ENCODE measurements at regions not wholly inside any gene's neighbourhood (a gene's known extent, or its start where the extent isn't known, plus 50 kb on each side); places are given as distances from the start of the nearest gene placed in this dataset.

DNA sequence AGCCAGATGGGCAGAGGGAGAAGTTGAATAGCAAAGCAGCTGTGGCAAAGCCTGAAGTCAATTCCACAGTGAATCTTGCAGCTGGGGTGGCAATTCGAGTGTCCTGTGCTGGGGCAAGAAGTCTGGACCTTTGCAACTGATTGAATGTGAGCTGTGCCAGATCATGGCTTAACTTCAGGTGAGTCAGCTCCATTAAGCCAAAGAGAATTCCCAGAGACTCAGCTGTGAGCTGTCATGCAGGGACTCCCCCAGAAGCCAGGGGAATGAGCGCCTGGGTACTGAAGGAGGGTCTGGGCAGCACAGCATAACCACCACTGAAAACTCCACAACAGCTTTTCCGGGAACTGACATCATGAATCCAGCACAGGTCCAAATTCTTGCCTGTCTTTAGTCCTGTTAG, 153.5 kb upstream of the TRPC7 start:
- CTCF ChIA-PET: no interaction called here
- TF ChIP-seq NFRKB (IDR thresholded peaks at IDR 0.05) (no peak), HDGF (IDR thresholded peaks at IDR 0.05; ENCODE audit: borderline replicate concordance) (no peak), LEF1 (IDR thresholded peaks at IDR 0.05; ENCODE audit: borderline replicate concordance) (no peak), BHLHE40 (IDR thresholded peaks at IDR 0.05; ENCODE audit: borderline replicate concordance) (no peak), ARNT (IDR thresholded peaks at IDR 0.05) (no peak), SP1 (IDR thresholded peaks at IDR 0.05) (no peak), SUZ12 (IDR thresholded peaks at IDR 0.05) (no peak), ZNF384 (IDR thresholded peaks at IDR 0.05) (no peak), FOXA1 (IDR thresholded peaks at IDR 0.05) (no peak), L3MBTL2 (conservative IDR thresholded peaks at IDR 0.05) (no peak)
- TF ChIP-seq, protein P1, sequence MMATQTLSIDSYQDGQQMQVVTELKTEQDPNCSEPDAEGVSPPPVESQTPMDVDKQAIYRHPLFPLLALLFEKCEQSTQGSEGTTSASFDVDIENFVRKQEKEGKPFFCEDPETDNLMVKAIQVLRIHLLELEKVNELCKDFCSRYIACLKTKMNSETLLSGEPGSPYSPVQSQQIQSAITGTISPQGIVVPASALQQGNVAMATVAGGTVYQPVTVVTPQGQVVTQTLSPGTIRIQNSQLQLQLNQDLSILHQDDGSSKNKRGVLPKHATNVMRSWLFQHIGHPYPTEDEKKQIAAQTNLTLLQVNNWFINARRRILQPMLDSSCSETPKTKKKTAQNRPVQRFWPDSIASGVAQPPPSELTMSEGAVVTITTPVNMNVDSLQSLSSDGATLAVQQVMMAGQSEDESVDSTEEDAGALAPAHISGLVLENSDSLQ (IDR thresholded peaks at IDR 0.05): no peak
- POLR2A ChIA-PET: no interaction called here
- DNase-seq (ENCODE audit: extremely low spot score): no peak

- TF ChIP-seq NFRKB (IDR thresholded peaks at IDR 0.05): no peak
- no peak for TF ChIP-seq SUZ12 (IDR thresholded peaks at IDR 0.05)
- no peak for TF ChIP-seq ELF4 (IDR thresholded peaks at IDR 0.05)
- TF ChIP-seq FOXK2 (IDR thresholded peaks at IDR 0.05): no peak
- no peak for TF ChIP-seq TARDBP (IDR thresholded peaks at IDR 0.05)
- TF ChIP-seq L3MBTL2 (conservative IDR thresholded peaks at IDR 0.05): no peak
- no peak for TF ChIP-seq FOXA1 (IDR thresholded peaks at IDR 0.05)
- TF ChIP-seq CTBP1 (IDR thresholded peaks at IDR 0.05; ENCODE audit: borderline replicate concordance): no peak
- TF ChIP-seq HDGF (IDR thresholded peaks at IDR 0.05; ENCODE audit: borderline replicate concordance): no peak
- TF ChIP-seq BHLHE40 (IDR thresholded peaks at IDR 0.05; ENCODE audit: borderline replicate concordance): no peak
- TF ChIP-seq LEF1 (IDR thresholded peaks at IDR 0.05; ENCODE audit: borderline replicate concordance): no peak
- no peak for TF ChIP-seq ZNF384 (IDR thresholded peaks at IDR 0.05)
- TF ChIP-seq FOXM1 (IDR thresholded peaks at IDR 0.05; ENCODE audit: borderline replicate concordance): no peak
- CTCF ChIA-PET: no interaction called here
- POLR2A ChIA-PET: no interaction called here
- DNase-seq (ENCODE audit: extremely low spot score): no peak
These were observed 152.8 kb upstream of the TRPC7 start for GRCh38 chr5:136518174-136518573.

GRCh38 chr5:136517755-136518154, 152.4 kb upstream of the TRPC7 start:
- CTCF ChIA-PET: no interaction called here

GRCh38 chr5:136516637-136517036, 151.3 kb upstream of the TRPC7 start:
- TF ChIP-seq, protein P1 (IDR thresholded peaks at IDR 0.05): no peak
- no peak for TF ChIP-seq FOXA1 (IDR thresholded peaks at IDR 0.05)
- no peak for TF ChIP-seq NFRKB (IDR thresholded peaks at IDR 0.05)
- no peak for TF ChIP-seq L3MBTL2 (conservative IDR thresholded peaks at IDR 0.05)
- TF ChIP-seq SUZ12 (IDR thresholded peaks at IDR 0.05): no peak
- no peak for TF ChIP-seq BHLHE40 (IDR thresholded peaks at IDR 0.05; ENCODE audit: borderline replicate concordance)
- TF ChIP-seq CTBP1 (IDR thresholded peaks at IDR 0.05; ENCODE audit: borderline replicate concordance): no peak
- TF ChIP-seq ZNF384 (IDR thresholded peaks at IDR 0.05): no peak
- no peak for DNase-seq (ENCODE audit: extremely low spot score)
- ChIA-PET CTCF (no interaction called here), POLR2A (no interaction called here)

More at GRCh38 chr5:136517755-136518154, 152.4 kb upstream of the TRPC7 start:
- POLR2A ChIA-PET: no interaction called here
- TF ChIP-seq CTBP1 (IDR thresholded peaks at IDR 0.05; ENCODE audit: borderline replicate concordance) (no peak), FOXA1 (IDR thresholded peaks at IDR 0.05) (no peak), LEF1 (IDR thresholded peaks at IDR 0.05; ENCODE audit: borderline replicate concordance) (no peak), ELF4 (IDR thresholded peaks at IDR 0.05) (no peak), L3MBTL2 (conservative IDR thresholded peaks at IDR 0.05) (no peak), SUZ12 (IDR thresholded peaks at IDR 0.05) (no peak)
- DNase-seq (ENCODE audit: extremely low spot score): no peak

DNA sequence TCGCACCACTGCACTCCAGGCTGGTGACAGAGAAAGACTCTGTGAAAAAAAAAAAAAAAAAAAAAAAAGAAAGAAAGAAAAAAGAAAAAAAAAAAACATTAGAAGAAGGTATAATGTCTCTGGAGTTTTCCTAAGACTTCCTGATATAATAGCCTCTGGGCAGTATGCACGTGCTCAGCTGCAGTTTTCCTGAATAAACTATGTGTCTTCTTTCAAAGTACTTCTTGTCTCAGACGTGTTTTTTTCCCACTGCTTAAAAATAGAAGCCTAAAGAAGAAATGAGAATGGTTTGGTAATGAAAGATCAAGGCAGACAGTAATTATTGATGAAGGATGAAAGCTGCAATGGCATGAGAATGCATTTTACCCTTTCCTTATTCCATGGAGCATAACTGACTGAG, 148.1 kb upstream of the TRPC7 start:
- ChIA-PET CTCF (no interaction called here), POLR2A (no interaction called here)
- TF ChIP-seq FOXK2 (IDR thresholded peaks at IDR 0.05) (no peak), SP1 (IDR thresholded peaks at IDR 0.05) (no peak)
- no peak for DNase-seq (ENCODE audit: extremely low spot score)

GRCh38 chr5:136511046-136511445, 145.7 kb upstream of the TRPC7 start:
- DNase-seq (ENCODE audit: extremely low spot score): no peak
- CTCF ChIA-PET: no interaction called here
- POLR2A ChIA-PET: no interaction called here
- TF ChIP-seq L3MBTL2 (conservative IDR thresholded peaks at IDR 0.05): no peak
- TF ChIP-seq FOXK2 (IDR thresholded peaks at IDR 0.05): no peak
- no peak for TF ChIP-seq ELF4 (IDR thresholded peaks at IDR 0.05)
- no peak for TF ChIP-seq ARNT (IDR thresholded peaks at IDR 0.05)
- TF ChIP-seq BHLHE40 (IDR thresholded peaks at IDR 0.05; ENCODE audit: borderline replicate concordance): no peak
- TF ChIP-seq SP1 (IDR thresholded peaks at IDR 0.05): no peak
- no peak for TF ChIP-seq FOXM1 (IDR thresholded peaks at IDR 0.05; ENCODE audit: borderline replicate concordance)
- TF ChIP-seq, protein P1 (IDR thresholded peaks at IDR 0.05): no peak
- TF ChIP-seq HDGF (IDR thresholded peaks at IDR 0.05; ENCODE audit: borderline replicate concordance): no peak
- no peak for TF ChIP-seq CTBP1 (IDR thresholded peaks at IDR 0.05; ENCODE audit: borderline replicate concordance)
- TF ChIP-seq SUZ12 (IDR thresholded peaks at IDR 0.05): no peak
- TF ChIP-seq NFRKB (IDR thresholded peaks at IDR 0.05): no peak
- no peak for TF ChIP-seq TARDBP (IDR thresholded peaks at IDR 0.05)
- no peak for TF ChIP-seq FOXA1 (IDR thresholded peaks at IDR 0.05)

GRCh38 chr5:136510481-136510880, 145.1 kb upstream of the TRPC7 start:
- DNase-seq (ENCODE audit: extremely low spot score): no peak
- TF ChIP-seq BHLHE40 (IDR thresholded peaks at IDR 0.05; ENCODE audit: borderline replicate concordance) (no peak), L3MBTL2 (conservative IDR thresholded peaks at IDR 0.05) (no peak), FOXA1 (IDR thresholded peaks at IDR 0.05) (no peak), FOXM1 (IDR thresholded peaks at IDR 0.05; ENCODE audit: borderline replicate concordance) (no peak), ARNT (IDR thresholded peaks at IDR 0.05) (no peak), CTBP1 (IDR thresholded peaks at IDR 0.05; ENCODE audit: borderline replicate concordance) (no peak), NFRKB (IDR thresholded peaks at IDR 0.05) (no peak), ZNF384 (IDR thresholded peaks at IDR 0.05) (no peak), TARDBP (IDR thresholded peaks at IDR 0.05) (no peak), HDGF (IDR thresholded peaks at IDR 0.05; ENCODE audit: borderline replicate concordance) (no peak), FOXK2 (IDR thresholded peaks at IDR 0.05) (no peak), LEF1 (IDR thresholded peaks at IDR 0.05; ENCODE audit: borderline replicate concordance) (no peak), ELF4 (IDR thresholded peaks at IDR 0.05) (no peak)
- POLR2A ChIA-PET: no interaction called here

More at GRCh38 chr5:136510481-136510880, 145.1 kb upstream of the TRPC7 start:
- CTCF ChIA-PET: no interaction called here
